Inferior parietal cortex (tissue), 1 donor: ENCODE measurements at regions not wholly inside any gene's neighbourhood (a gene's known extent, or its start where the extent isn't known, plus 50 kb on each side); places are given as distances from the start of the nearest gene placed in this dataset.
"Not testable (repeated sequence)": the region's sequence is repeated elsewhere in the genome, so short reads cannot be mapped to it uniquely, and the experiment has no call there.

Experiments used
- DNase-seq: peaks from one replicate; pipeline ENCODE4 v3.0.0-alpha.2; 2016; ENCODE audit errors: extremely low spot score

- no peak for DNase-seq
These were observed 235.6 kb upstream of the C9orf72 start for GRCh38 chr9:27808864-27809263.

GRCh38 chr9:27817747-27818146, 244.5 kb upstream of the C9orf72 start:
- no peak for DNase-seq

- no peak for DNase-seq
These were observed 245.1 kb upstream of the C9orf72 start for GRCh38 chr9:27818348-27818747.

- DNase-seq, result no peak
These were observed 255.6 kb upstream of the C9orf72 start for GRCh38 chr9:27828908-27829307.

- no peak for DNase-seq
These were observed 256.3 kb upstream of the C9orf72 start for GRCh38 chr9:27829621-27830020.

GRCh38 chr9:27832108-27832507, 258.8 kb upstream of the C9orf72 start:
- DNase-seq, result not testable (repeated sequence)

- no peak for DNase-seq
These were observed 262.0 kb upstream of the C9orf72 start for GRCh38 chr9:27835286-27835685.

GRCh38 chr9:27835746-27836145, 262.5 kb upstream of the C9orf72 start:
- DNase-seq, result no peak

GRCh38 chr9:27836661-27837401, 263.6 kb upstream of the C9orf72 start:
- no peak for DNase-seq

GRCh38 chr9:27838876-27839275, 265.6 kb upstream of the C9orf72 start:
- DNase-seq, result no peak

- DNase-seq, result not testable (repeated sequence)
These were observed 266.5 kb upstream of the C9orf72 start for GRCh38 chr9:27839767-27840166.

GRCh38 chr9:27844797-27845196, 271.5 kb upstream of the C9orf72 start:
- no peak for DNase-seq

- no peak for DNase-seq
These were observed 274.1 kb upstream of the C9orf72 start for GRCh38 chr9:27847380-27847779.

GRCh38 chr9:27847818-27848217, 274.5 kb upstream of the C9orf72 start:
- DNase-seq, result no peak

GRCh38 chr9:27848315-27848714, 275.0 kb upstream of the C9orf72 start:
- DNase-seq, result no peak

GRCh38 chr9:27851858-27852257, 278.6 kb upstream of the C9orf72 start:
- no peak for DNase-seq

GRCh38 chr9:27853529-27853928, 280.2 kb upstream of the C9orf72 start:
- no peak for DNase-seq

GRCh38 chr9:27856054-27856453, 282.8 kb upstream of the C9orf72 start:
- no peak for DNase-seq

GRCh38 chr9:27856748-27857147, 283.5 kb upstream of the C9orf72 start:
- no peak for DNase-seq

GRCh38 chr9:27861887-27862286, 288.6 kb upstream of the C9orf72 start:
- DNase-seq, result no peak

- no peak for DNase-seq
These were observed 291.6 kb upstream of the C9orf72 start for GRCh38 chr9:27864644-27865438.

GRCh38 chr9:27866741-27867140, 293.5 kb upstream of the C9orf72 start:
- DNase-seq, result no peak

- no peak for DNase-seq
These were observed 297.1 kb upstream of the C9orf72 start for GRCh38 chr9:27870404-27870803.
